ENCODE measurements at regions not wholly inside any gene's neighbourhood (a gene's known extent, or its start where the extent isn't known, plus 50 kb on each side); places are given as distances from the start of the nearest gene placed in this dataset.

DNA sequence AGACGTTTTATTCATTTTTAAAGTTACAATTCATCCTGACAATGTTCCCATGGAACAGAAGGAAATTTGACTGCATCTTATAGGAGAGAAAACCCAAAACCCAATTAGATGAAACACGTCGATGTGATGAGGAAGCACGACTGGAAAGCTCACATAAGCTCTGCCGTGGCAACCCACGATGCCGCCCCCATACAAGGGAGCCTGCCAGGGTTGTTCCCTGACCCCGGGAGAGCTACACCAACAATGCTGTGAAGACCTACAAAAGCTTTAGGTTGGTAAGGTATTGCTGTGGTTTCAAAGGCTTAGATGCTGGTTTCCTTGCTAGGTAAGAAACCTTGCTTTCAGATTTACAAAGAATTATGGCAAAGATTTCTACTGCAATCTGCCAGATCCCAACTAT, 393.1 kb downstream of the KLF12 start:
- no peak overlapping the region for H3K4me3 ChIP-seq (ENCODE audit: low read depth, low read length)
- no peak for FAIRE-seq
- TF ChIP-seq CTCF (IDR thresholded peaks at IDR 0.05; ENCODE audit: insufficient read depth, low read length, severe bottlenecking): no peak

GRCh38 chr13:73740666-73741065, 393.5 kb downstream of the KLF12 start:
- FAIRE-seq (no peak), DNase-seq (ENCODE audit: low read depth) (no peak)
- Histone ChIP-seq H3K27me3 (ENCODE audit: control insufficient read depth, insufficient read depth, low read length) (no peaks in the 10 kb centered on the region), H3K36me3 (ENCODE audit: control insufficient read depth, insufficient read depth, low read length) (no peaks in the 10 kb centered on the region), H3K4me3 (ENCODE audit: low read depth, low read length) (no peak overlapping the region)
- no peak for TF ChIP-seq CTCF (IDR thresholded peaks at IDR 0.05; ENCODE audit: insufficient read depth, low read length, severe bottlenecking)

More for the DNA sequence above, 393.1 kb downstream of the KLF12 start:
- Histone ChIP-seq H3K27me3 (ENCODE audit: control insufficient read depth, insufficient read depth, low read length) (no peaks in the 10 kb centered on the region), H3K36me3 (ENCODE audit: control insufficient read depth, insufficient read depth, low read length) (no peaks in the 10 kb centered on the region)
- DNase-seq (ENCODE audit: low read depth): no peak

DNA sequence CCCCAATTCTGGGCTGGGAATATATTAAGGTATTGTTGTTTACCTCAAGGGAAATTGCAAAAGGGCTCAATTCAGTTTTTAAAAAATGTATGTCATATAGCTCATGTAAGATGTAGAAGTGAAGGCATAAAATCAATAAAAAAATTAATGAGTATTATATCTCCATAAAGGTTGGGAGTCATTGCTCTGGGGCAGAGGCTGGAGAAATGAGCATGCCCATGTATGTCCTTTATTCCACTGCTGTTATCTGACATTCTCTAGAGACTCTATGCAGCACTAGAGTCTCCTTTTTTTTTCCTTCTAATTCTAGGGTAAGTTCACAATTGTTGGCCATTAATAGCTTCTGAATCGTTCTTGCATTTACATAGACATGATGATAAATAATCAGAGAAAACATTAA, 394.8 kb downstream of the KLF12 start:
- H3K27me3 ChIP-seq (ENCODE audit: control insufficient read depth, insufficient read depth, low read length): no peaks in the 10 kb centered on the region
- no peaks in the 10 kb centered on the region for H3K36me3 ChIP-seq (ENCODE audit: control insufficient read depth, insufficient read depth, low read length)
- no peak overlapping the region for H3K4me3 ChIP-seq (ENCODE audit: low read depth, low read length)
- no peak for FAIRE-seq
- TF ChIP-seq CTCF (IDR thresholded peaks at IDR 0.05; ENCODE audit: insufficient read depth, low read length, severe bottlenecking): no peak
- no peak for DNase-seq (ENCODE audit: low read depth)

- H3K36me3 ChIP-seq (ENCODE audit: control insufficient read depth, insufficient read depth, low read length): no peaks in the 10 kb centered on the region
- no peak for FAIRE-seq
- no peak for DNase-seq (ENCODE audit: low read depth)
- TF ChIP-seq CTCF (IDR thresholded peaks at IDR 0.05; ENCODE audit: insufficient read depth, low read length, severe bottlenecking): no peak
- no peaks in the 10 kb centered on the region for H3K27me3 ChIP-seq (ENCODE audit: control insufficient read depth, insufficient read depth, low read length)
- H3K4me3 ChIP-seq (ENCODE audit: low read depth, low read length): no peak overlapping the region
Observed at GRCh38 chr13:73738626-73739025, 395.6 kb downstream of the KLF12 start.

- no peak overlapping the region for H3K4me3 ChIP-seq (ENCODE audit: low read depth, low read length)
- H3K36me3 ChIP-seq (ENCODE audit: control insufficient read depth, insufficient read depth, low read length): no peaks in the 10 kb centered on the region
- DNase-seq (ENCODE audit: low read depth): no peak
- TF ChIP-seq CTCF (IDR thresholded peaks at IDR 0.05; ENCODE audit: insufficient read depth, low read length, severe bottlenecking): no peak
- no peak for FAIRE-seq
- no peaks in the 10 kb centered on the region for H3K27me3 ChIP-seq (ENCODE audit: control insufficient read depth, insufficient read depth, low read length)
Observed at GRCh38 chr13:73737214-73737613, 397.0 kb downstream of the KLF12 start.

- no peak for TF ChIP-seq CTCF (IDR thresholded peaks at IDR 0.05; ENCODE audit: insufficient read depth, low read length, severe bottlenecking)
- FAIRE-seq: no peak
- Histone ChIP-seq H3K4me3 (ENCODE audit: low read depth, low read length) (no peak overlapping the region), H3K36me3 (ENCODE audit: control insufficient read depth, insufficient read depth, low read length) (no peaks in the 10 kb centered on the region), H3K27me3 (ENCODE audit: control insufficient read depth, insufficient read depth, low read length) (no peaks in the 10 kb centered on the region)
- DNase-seq (ENCODE audit: low read depth): no peak
Observed at GRCh38 chr13:73733706-73734105, 400.5 kb downstream of the KLF12 start.
